Immature natural killer cell (primary cell): ENCODE measurements at regions not wholly inside any gene's neighbourhood (a gene's known extent, or its start where the extent isn't known, plus 50 kb on each side); places are given as distances from the start of the nearest gene placed in this dataset.

Experiments
- DNase-seq, 3 donors: peaks; one replicate each; pipeline ENCODE4 v3.0.0; 2022; ENCODE audit warnings: mixed read lengths in 1 of 3
- H3K27ac Mint-ChIP-seq, 6 donors: one replicate each; pipeline ENCODE4 v1.8.0; 2020; ENCODE audit warnings: mixed read lengths in 6 of 6, mild to moderate bottlenecking in 5 of 6, inconsistent platforms in 4 of 6, moderate library complexity in 3 of 6
- H3K27me3 Mint-ChIP-seq, 3 donors: one replicate each; pipeline ENCODE4 v1.8.0; 2020 to 2021; ENCODE audit warnings: low read depth in 3 of 3, mild to moderate bottlenecking in 3 of 3, mixed read lengths in 3 of 3, moderate library complexity in 3 of 3, inconsistent platforms in 1 of 3
- H3K36me3 Mint-ChIP-seq, 3 donors: one replicate each; pipeline ENCODE4 v1.8.0; 2020; ENCODE audit warnings: mixed read lengths in 3 of 3, inconsistent platforms in 2 of 3, mild to moderate bottlenecking in 2 of 3
- H3K4me1 Mint-ChIP-seq, 2 donors: one replicate each; pipeline ENCODE4 v1.8.0; 2020; ENCODE audit warnings: inconsistent platforms in 2 of 2, mild to moderate bottlenecking in 2 of 2, mixed read lengths in 2 of 2, moderate library complexity in 1 of 2
- H3K4me3 Mint-ChIP-seq, 5 donors: one replicate each; pipeline ENCODE4 v1.8.0; 2020; ENCODE audit warnings: mild to moderate bottlenecking in 5 of 5, mixed read lengths in 5 of 5, inconsistent platforms in 3 of 5, moderate library complexity in 3 of 5
- H3K9me3 Mint-ChIP-seq, 6 donors: one replicate each; pipeline ENCODE4 v1.8.0; 2020; ENCODE audit warnings: mild to moderate bottlenecking in 6 of 6, mixed read lengths in 6 of 6, inconsistent platforms in 4 of 6, moderate library complexity in 3 of 6

GRCh38 chr5:38207343-38207742, 51.0 kb upstream of the EGFLAM start:
- H3K9me3 Mint-ChIP-seq = no peaks in the 10 kb centered on the region
- no peak overlapping the region for H3K27ac Mint-ChIP-seq
- H3K36me3 Mint-ChIP-seq = no peaks in the 10 kb centered on the region
- H3K4me3 Mint-ChIP-seq = no peak overlapping the region
- no peak for DNase-seq
- peaks cover 0 to 2% (median 2%) of the 10 kb centered on the region in 3 donors for H3K27me3 Mint-ChIP-seq
- H3K4me1 Mint-ChIP-seq = no peaks in the 10 kb centered on the region

- no peaks in the 10 kb centered on the region for H3K9me3 Mint-ChIP-seq
- no peak for DNase-seq
These were observed 55.6 kb upstream of the EGFLAM start for GRCh38 chr5:38202741-38203140.

GRCh38 chr5:38200872-38201557, 57.3 kb upstream of the EGFLAM start:
- Mint-ChIP-seq H3K4me1 (no peaks in the 10 kb centered on the region), H3K27me3 (peaks cover 0 to 2% (median 0%) of the 10 kb centered on the region in 3 donors), H3K4me3 (no peak overlapping the region), H3K36me3 (no peaks in the 10 kb centered on the region), H3K27ac (peak overlapping the region in 1 of 6 donors; percentile 38), H3K9me3 (no peaks in the 10 kb centered on the region)
- no peak for DNase-seq

More at GRCh38 chr5:38202741-38203140, 55.6 kb upstream of the EGFLAM start:
- H3K36me3 Mint-ChIP-seq = no peaks in the 10 kb centered on the region
- H3K27me3 Mint-ChIP-seq = no peaks in the 10 kb centered on the region
- H3K4me3 Mint-ChIP-seq = no peak overlapping the region
- no peak overlapping the region for H3K27ac Mint-ChIP-seq
- H3K4me1 Mint-ChIP-seq = no peaks in the 10 kb centered on the region

DNA sequence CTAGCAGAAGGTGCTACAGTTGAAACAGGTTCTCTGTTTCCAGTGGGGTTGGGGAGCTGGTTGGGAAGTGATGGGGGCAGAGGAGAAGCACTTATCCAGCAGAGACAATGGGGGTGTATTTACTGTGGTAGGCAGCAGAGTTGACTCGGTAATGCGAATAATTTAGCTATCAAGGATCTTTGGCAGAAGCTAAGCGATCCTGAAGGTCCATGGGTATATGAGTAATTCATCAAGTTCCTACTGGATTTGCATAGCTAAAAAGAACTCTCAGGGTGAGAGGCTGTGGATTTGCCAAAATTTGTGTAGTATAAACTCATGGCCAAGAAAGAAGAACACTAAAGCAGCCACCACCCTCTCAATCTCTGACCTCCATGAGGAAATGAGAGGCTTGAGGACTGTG, 61.2 kb upstream of the EGFLAM start:
- H3K4me3 Mint-ChIP-seq = no peak overlapping the region

GRCh38 chr5:38193015-38193581, 65.3 kb upstream of the EGFLAM start:
- H3K27me3 Mint-ChIP-seq = peaks cover 5 to 9% (median 8%) of the 10 kb centered on the region in 3 donors

More for the DNA sequence above, 61.2 kb upstream of the EGFLAM start:
- Mint-ChIP-seq H3K27ac (peak overlapping the region in 1 of 6 donors; percentile 43), H3K27me3 (peaks cover 5 to 8% (median 8%) of the 10 kb centered on the region in 3 donors), H3K36me3 (no peaks in the 10 kb centered on the region), H3K4me1 (peaks cover 0 to 2% of the 10 kb centered on the region in 2 donors), H3K9me3 (no peaks in the 10 kb centered on the region)
- DNase-seq = no peak

GRCh38 chr5:38191693-38192092, 66.7 kb upstream of the EGFLAM start:
- peaks cover 0 to 2% of the 10 kb centered on the region in 2 donors for H3K4me1 Mint-ChIP-seq
- no peak overlapping the region for H3K4me3 Mint-ChIP-seq
- H3K27ac Mint-ChIP-seq = no peak overlapping the region
- H3K9me3 Mint-ChIP-seq = no peaks in the 10 kb centered on the region
- no peaks in the 10 kb centered on the region for H3K36me3 Mint-ChIP-seq
- DNase-seq = no peak
- peaks cover 5 to 9% (median 8%) of the 10 kb centered on the region in 3 donors for H3K27me3 Mint-ChIP-seq

More at GRCh38 chr5:38193015-38193581, 65.3 kb upstream of the EGFLAM start:
- peaks cover 0 to 2% of the 10 kb centered on the region in 2 donors for H3K4me1 Mint-ChIP-seq
- no peaks in the 10 kb centered on the region for H3K36me3 Mint-ChIP-seq
- no peaks in the 10 kb centered on the region for H3K9me3 Mint-ChIP-seq
- H3K27ac Mint-ChIP-seq = no peak overlapping the region
- no peak overlapping the region for H3K4me3 Mint-ChIP-seq
- DNase-seq = peak; percentile 10 to 24 (median 22)

GRCh38 chr5:38190111-38190510, 68.2 kb upstream of the EGFLAM start:
- H3K4me1 Mint-ChIP-seq = peaks cover 0 to 2% of the 10 kb centered on the region in 2 donors
- H3K36me3 Mint-ChIP-seq = no peaks in the 10 kb centered on the region
- H3K9me3 Mint-ChIP-seq = no peaks in the 10 kb centered on the region
- peaks cover 2 to 5% (median 5%) of the 10 kb centered on the region in 3 donors for H3K27me3 Mint-ChIP-seq
- no peak for DNase-seq
- H3K27ac Mint-ChIP-seq = no peak overlapping the region
- no peak overlapping the region for H3K4me3 Mint-ChIP-seq

- H3K27ac Mint-ChIP-seq = no peak overlapping the region
- peaks cover 0 to 2% of the 10 kb centered on the region in 2 donors for H3K4me1 Mint-ChIP-seq
- H3K9me3 Mint-ChIP-seq = no peaks in the 10 kb centered on the region
- peaks cover 0 to 5% (median 3%) of the 10 kb centered on the region in 3 donors for H3K27me3 Mint-ChIP-seq
- no peak for DNase-seq
- H3K4me3 Mint-ChIP-seq = no peak overlapping the region
- H3K36me3 Mint-ChIP-seq = no peaks in the 10 kb centered on the region
These were observed 69.3 kb upstream of the EGFLAM start for GRCh38 chr5:38189081-38189504.

- Mint-ChIP-seq H3K4me1 (peaks cover 0 to 2% of the 10 kb centered on the region in 2 donors), H3K27ac (no peak overlapping the region), H3K36me3 (no peaks in the 10 kb centered on the region), H3K9me3 (no peaks in the 10 kb centered on the region), H3K4me3 (no peak overlapping the region), H3K27me3 (peaks cover 0 to 5% (median 3%) of the 10 kb centered on the region in 3 donors)
- no peak for DNase-seq
These were observed 69.8 kb upstream of the EGFLAM start for GRCh38 chr5:38188591-38188990.

DNA sequence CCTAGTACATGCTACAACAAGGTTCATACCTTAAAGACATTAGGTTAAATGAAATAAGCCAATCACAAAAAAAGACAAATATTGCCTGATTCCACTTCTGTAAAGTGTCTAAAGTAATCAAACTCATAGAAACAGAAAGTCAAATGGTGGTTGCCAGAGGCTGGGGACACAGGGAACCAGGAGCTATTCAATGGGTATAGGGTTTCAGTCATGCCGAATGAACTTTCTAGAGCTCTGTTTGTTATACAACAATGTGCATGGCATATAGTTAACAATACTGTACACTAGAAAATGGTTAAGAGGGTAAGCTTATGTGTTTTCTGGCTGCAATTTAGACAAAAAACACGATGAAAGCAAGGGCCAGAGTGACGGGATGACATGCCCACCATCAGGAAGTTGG, 70.8 kb upstream of the EGFLAM start:
- no peak overlapping the region for H3K27ac Mint-ChIP-seq
- no peaks in the 10 kb centered on the region for H3K9me3 Mint-ChIP-seq
- H3K4me3 Mint-ChIP-seq = no peak overlapping the region
- peaks cover 0 to 1% (median 0%) of the 10 kb centered on the region in 3 donors for H3K27me3 Mint-ChIP-seq
- no peak for DNase-seq
- H3K4me1 Mint-ChIP-seq = no peaks in the 10 kb centered on the region
- no peaks in the 10 kb centered on the region for H3K36me3 Mint-ChIP-seq

GRCh38 chr5:38184627-38185026, 73.7 kb upstream of the EGFLAM start:
- H3K36me3 Mint-ChIP-seq = no peaks in the 10 kb centered on the region
- H3K9me3 Mint-ChIP-seq = no peaks in the 10 kb centered on the region
- peaks cover 0 to 2% (median 0%) of the 10 kb centered on the region in 3 donors for H3K27me3 Mint-ChIP-seq
- H3K4me3 Mint-ChIP-seq = no peak overlapping the region
- DNase-seq = no peak
- no peak overlapping the region for H3K27ac Mint-ChIP-seq
- H3K4me1 Mint-ChIP-seq = no peaks in the 10 kb centered on the region

DNA sequence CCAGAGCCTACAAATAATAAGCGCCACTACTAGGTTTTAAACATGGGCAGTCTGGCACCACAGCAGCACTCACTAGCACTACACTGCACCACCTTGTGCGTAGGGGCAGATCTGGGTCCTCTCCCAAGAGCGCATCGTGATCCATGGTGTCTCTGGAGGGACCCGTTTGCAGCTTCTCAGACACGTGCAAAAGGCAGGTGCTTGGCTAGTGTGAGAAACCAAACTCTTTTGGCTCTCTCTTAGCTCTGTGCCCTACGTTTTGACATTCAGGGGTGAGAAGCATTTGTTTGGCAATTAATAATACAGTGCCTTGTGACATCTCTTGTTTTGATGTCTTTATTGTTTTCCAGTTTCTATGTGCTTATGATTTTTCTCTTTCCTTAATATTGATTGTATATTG, 75.4 kb upstream of the EGFLAM start:
- no peaks in the 10 kb centered on the region for H3K36me3 Mint-ChIP-seq
- peaks cover 0 to 3% (median 2%) of the 10 kb centered on the region in 3 donors for H3K27me3 Mint-ChIP-seq
- no peaks in the 10 kb centered on the region for H3K9me3 Mint-ChIP-seq
- H3K4me1 Mint-ChIP-seq = no peaks in the 10 kb centered on the region
- no peak for DNase-seq
- H3K4me3 Mint-ChIP-seq = no peak overlapping the region
- no peak overlapping the region for H3K27ac Mint-ChIP-seq

DNA sequence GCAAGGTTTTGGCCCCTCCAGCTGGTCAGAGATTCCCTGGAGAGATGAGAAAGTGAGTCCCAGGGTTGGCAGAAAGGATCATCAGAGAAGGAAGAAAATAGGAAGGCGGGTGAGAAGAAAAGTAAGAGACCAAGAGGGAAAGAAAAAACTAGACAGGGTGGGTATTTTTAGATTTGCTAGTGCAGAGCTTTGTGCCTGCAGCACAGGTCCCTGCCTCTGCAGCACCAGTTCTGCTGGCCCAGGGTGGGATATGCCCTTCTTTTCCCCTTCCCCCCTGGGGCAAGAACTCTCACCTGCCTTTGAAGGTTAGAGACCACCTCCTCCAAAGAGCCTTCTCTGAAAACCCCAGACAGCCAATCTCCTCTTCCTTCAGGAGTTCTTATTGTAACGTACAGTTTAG, 90.3 kb upstream of the EGFLAM start:
- Mint-ChIP-seq H3K4me3 (no peak overlapping the region), H3K36me3 (no peaks in the 10 kb centered on the region), H3K27me3 (peaks cover 0 to 6% (median 3%) of the 10 kb centered on the region in 3 donors), H3K27ac (no peak overlapping the region), H3K4me1 (no peaks in the 10 kb centered on the region), H3K9me3 (peaks cover 0 to 3% (median 0%) of the 10 kb centered on the region in 6 donors)
- no peak for DNase-seq

GRCh38 chr5:38167562-38167996, 90.8 kb upstream of the EGFLAM start:
- DNase-seq = no peak
- Mint-ChIP-seq H3K4me3 (no peak overlapping the region), H3K9me3 (peaks cover 0 to 3% (median 0%) of the 10 kb centered on the region in 6 donors), H3K27me3 (peaks cover 0 to 6% (median 3%) of the 10 kb centered on the region in 3 donors), H3K4me1 (no peaks in the 10 kb centered on the region), H3K36me3 (no peaks in the 10 kb centered on the region), H3K27ac (no peak overlapping the region)
